OCI-LY3 (cell line): ENCODE measurements at regions not wholly inside any gene's neighbourhood (a gene's known extent, or its start where the extent isn't known, plus 50 kb on each side); places are given as distances from the start of the nearest gene placed in this dataset.

Experiments used
- CTCF ChIP-seq: fragments of 200-600, 300-600 bp; sonication (generic); IDR thresholded peaks from 2 replicates; pipeline ENCODE4 v1.5.1; 2014; ENCODE audit warnings: antibody characterized with exemption, low read length, low read depth
- EZH2phosphoT487 ChIP-seq: fragments of 200-600 bp; shearing (Covaris generic); IDR thresholded peaks from 2 replicates; pipeline ENCODE4 v1.6.1; 2018; ENCODE audit warnings: antibody characterized with exemption, mixed run types, low read depth

- TF ChIP-seq CTCF (no peak), EZH2phosphoT487 (no peak)
Measured at GRCh38 chr11:82653752-82654151, 79.9 kb downstream of the FAM181B start.
